GM12878 (cell line): ENCODE measurements at regions not wholly inside any gene's neighbourhood (a gene's known extent, or its start where the extent isn't known, plus 50 kb on each side); places are given as distances from the start of the nearest gene placed in this dataset.

Source experiments
- ATAC-seq: fragments of 200-7000 bp; cut with Tn5 transposase; 3 replicates; pipeline ENCODE4 v1.9.1; 2020; ENCODE audit warnings: mild to moderate bottlenecking, moderate library complexity
- BruUV-seq: library from RNA; stranded (reverse); fragments of 400-500 nt; replicated peaks from 2 replicates; lab custom pipeline; 2021; lab: Mats Ljungman, UMichigan
- CTCF ChIA-PET: fragments of 300-600 bp; sonication (Branson Sonifier 250); formaldehyde crosslinking; extraction: SDS; loops from one replicate; lab custom pipeline; 2021; ENCODE audit warnings: inconsistent platforms; lab: Yijun Ruan, JAX
- POLR2A ChIA-PET: fragments of 350-600 bp; formaldehyde crosslinking; extraction: SDS; loops from one replicate; lab custom pipeline; 2021; ENCODE audit warnings: inconsistent platforms; lab: Charles Lee
- RAD21 ChIA-PET: fragments of 300-600 bp; sonication (Branson Sonifier 250); formaldehyde crosslinking; loops from one replicate; lab custom pipeline; 2023; ENCODE audit warnings: antibody characterized with exemption; ENCODE audit not compliant: unreplicated experiment; lab: Charles Lee
- SMC1A ChIA-PET: fragments of 300-600 bp; sonication (Branson Sonifier 250); formaldehyde crosslinking; loops from one replicate; lab custom pipeline; 2023; ENCODE audit not compliant: unreplicated experiment, uncharacterized antibody; lab: Charles Lee
- DNase-seq: peaks from one replicate; pipeline ENCODE4 v3.0.0-alpha.2; 2011; ENCODE audit warnings: low read depth, low spot score
- FAIRE-seq: peaks from 3 replicates; lab custom pipeline; 2011; peaks lifted over from hg19 to GRCh38; lab: Jason Lieb, UNC
- H2AFZ ChIP-seq: 2 replicates; pipeline ENCODE4 v1.6.0; 2011; ENCODE audit warnings: low read depth, low read length, control low read depth; ENCODE audit not compliant: control insufficient read depth
- H3K27ac ChIP-seq: 2 replicates; pipeline ENCODE4 v1.5.1; 2011; ENCODE audit warnings: control low read depth; ENCODE audit not compliant: control insufficient read depth, insufficient read depth
- H3K27me3 ChIP-seq, 2 experiments: replicated peaks in 1 of 2; 2 replicates each; pipeline versions ENCODE4 v1.6.0 to v1.6.1; 2011; ENCODE audit warnings: low read length in 1 of 2; ENCODE audit not compliant: control insufficient read depth in 2 of 2, insufficient read depth in 2 of 2
- H3K36me3 ChIP-seq, 2 experiments: 2 replicates each; pipeline ENCODE4 v1.5.1; 2011; ENCODE audit warnings: low read length in 1 of 2; ENCODE audit not compliant: control insufficient read depth in 2 of 2, insufficient read depth in 2 of 2
- H3K4me1 ChIP-seq: 2 replicates; pipeline ENCODE4 v1.6.1; 2011; ENCODE audit warnings: mild to moderate bottlenecking, low read length, moderate library complexity, mixed read lengths; ENCODE audit not compliant: control insufficient read depth, insufficient read depth
- H3K4me2 ChIP-seq: 2 replicates; pipeline ENCODE4 v1.6.0; 2011; ENCODE audit warnings: control low read depth; ENCODE audit not compliant: control insufficient read depth, insufficient read depth
- H3K4me3 ChIP-seq: fragments of 200-600 bp; sonication (generic); 2 replicates; pipeline ENCODE4 v1.5.1; 2016
- H3K79me2 ChIP-seq: 2 replicates; pipeline ENCODE4 v1.6.0; 2011; ENCODE audit warnings: low read length; ENCODE audit not compliant: control insufficient read depth, insufficient read depth
- H3K9ac ChIP-seq: 2 replicates; pipeline ENCODE4 v1.8.0; 2011; ENCODE audit warnings: low read length, control low read depth, mixed read lengths; ENCODE audit not compliant: control insufficient read depth, insufficient read depth
- H3K9me3 ChIP-seq: replicated peaks from 3 replicates; pipeline ENCODE4 v1.5.1; 2011; ENCODE audit warnings: mild to moderate bottlenecking, low read length; ENCODE audit not compliant: control insufficient read depth, insufficient read depth
- H4K20me1 ChIP-seq: 2 replicates; pipeline ENCODE4 v1.6.0; 2011; ENCODE audit not compliant: control insufficient read depth, insufficient read depth
- CBFB ChIP-seq: IDR thresholded peaks from 2 replicates; pipeline ENCODE4 v1.6.1; 2016; ENCODE audit warnings: antibody characterized with exemption, low read depth
- CREM ChIP-seq: IDR thresholded peaks from 2 replicates; pipeline ENCODE4 v1.6.1; 2014; ENCODE audit warnings: antibody characterized with exemption, low read depth
- CUX1 ChIP-seq: IDR thresholded peaks from 2 replicates; pipeline ENCODE4 v1.6.1; 2012; ENCODE audit warnings: improper control_type of control experiment, low read depth, low read length; ENCODE audit not compliant: insufficient replicate concordance
- ELK1 ChIP-seq: IDR thresholded peaks from 2 replicates; pipeline ENCODE4 v1.6.1; 2012; ENCODE audit warnings: low read depth, low read length, improper control_type of control experiment
- ETV6 ChIP-seq, 2 experiments: fragments of 450-650 bp in 1 of 2; IDR thresholded peaks in 1 of 2; conservative IDR thresholded peaks in 1 of 2; 2 replicates each; pipeline ENCODE4 v1.6.1; 2014; ENCODE audit warnings: antibody characterized with exemption in 1 of 2, borderline replicate concordance in 1 of 2, low read depth in 1 of 2, mild to moderate bottlenecking in 1 of 2, moderate library complexity in 1 of 2
- KAT2A ChIP-seq: conservative IDR thresholded peaks from 2 replicates; pipeline ENCODE4 v1.6.1; 2011; ENCODE audit warnings: low read depth, low read length; ENCODE audit not compliant: control insufficient read depth
- KDM1A ChIP-seq: fragments of 200-600 bp; sonication (generic); IDR thresholded peaks from 2 replicates; pipeline ENCODE4 v1.6.1; 2016; ENCODE audit warnings: borderline replicate concordance
- MYC ChIP-seq: IDR thresholded peaks from 2 replicates; pipeline ENCODE4 v1.6.1; 2011; ENCODE audit warnings: mild to moderate bottlenecking, low read length, moderate library complexity, inconsistent platforms; ENCODE audit not compliant: insufficient read depth, insufficient replicate concordance, insufficient read length, severe bottlenecking
- NFXL1 ChIP-seq: fragments of 450-650 bp; IDR thresholded peaks from 2 replicates; pipeline ENCODE4 v1.6.1; 2017; ENCODE audit warnings: antibody characterized with exemption, mild to moderate bottlenecking, borderline replicate concordance
- RAD21 ChIP-seq: IDR thresholded peaks from 2 replicates; pipeline ENCODE4 v1.6.1; 2011; ENCODE audit warnings: mild to moderate bottlenecking, low read depth, low read length, moderate library complexity; ENCODE audit not compliant: insufficient read depth
- RBBP5 ChIP-seq: fragments of 200-600 bp; sonication (generic); conservative IDR thresholded peaks from 2 replicates; pipeline ENCODE4 v1.6.1; 2016
- STAT3 ChIP-seq: IDR thresholded peaks from 2 replicates; pipeline ENCODE4 v1.6.1; 2011; ENCODE audit warnings: low read depth, low read length, improper control_type of control experiment
- TCF7 ChIP-seq: IDR thresholded peaks from 2 replicates; pipeline ENCODE4 v1.6.1; 2014; ENCODE audit warnings: antibody characterized with exemption, borderline replicate concordance
- ZBTB33 ChIP-seq: fragments of 450-650 bp; IDR thresholded peaks from 2 replicates; pipeline ENCODE4 v1.6.1; 2017; ENCODE audit warnings: mild to moderate bottlenecking
- ZNF24 ChIP-seq: fragments of 450-650 bp; IDR thresholded peaks from 2 replicates; pipeline ENCODE4 v1.6.1; 2017; ENCODE audit warnings: antibody characterized with exemption, mild to moderate bottlenecking
- ZSCAN29 ChIP-seq: fragments of 450-650 bp; IDR thresholded peaks from 2 replicates; pipeline ENCODE4 v1.6.1; 2017; ENCODE audit warnings: mild to moderate bottlenecking, moderate library complexity
- WGBS: methylation state at CpG from one replicate; pipeline ENCODE4 v1.1.6; 2016; ENCODE audit warnings: low lambda C conversion rate; ENCODE audit not compliant: insufficient replicate concordance, insufficient coverage; ENCODE audit errors: missing lambda C conversion rate; 5-methylcytosine and 5-hydroxymethylcytosine counted together
- in situ Hi-C: fragments of 300-500 bp; cut with MboI; formaldehyde crosslinking; loops from 9 replicates; pipeline ENCODE4 v1.14.3; 2018; ENCODE audit warnings: mixed read lengths
- intact Hi-C: fragments of 100-400 bp; cut with micrococcal nuclease; formaldehyde crosslinking; loops from one replicate; pipeline ENCODE4 v1.14.2; 2022; ENCODE audit not compliant: unreplicated experiment
- TF ChIP-seq, protein P1 (sequence below): IDR thresholded peaks from 2 replicates; pipeline ENCODE4 v1.6.1; 2011; ENCODE audit warnings: borderline replicate concordance, low read depth, mild to moderate bottlenecking, moderate library complexity, mixed read lengths, low read length; ENCODE audit not compliant: insufficient read depth; ENCODE audit errors: extremely low read length

GRCh38 chr22:16699326-16699725 is 106.7 kb upstream of the CCT8L2 start:
- intact Hi-C loops: no loop called here
- RAD21 ChIA-PET: no interaction called here
- TF ChIP-seq CREM (no peak), STAT3 (no peak), CBFB (no peak), MYC (no peak), TCF7 (no peak), ETV6 (conservative IDR thresholded peaks at IDR 0.05 in 1 of 2, IDR thresholded peaks at IDR 0.05 in 1 of 2; ENCODE audit: borderline replicate concordance in 1 of 2, low read depth in 1 of 2) (no peak), KAT2A (no peak), ZNF24 (no peak), ELK1 (no peak), RBBP5 (no peak), RAD21 (no peak), CUX1 (no peak), ZSCAN29 (no peak), ZBTB33 (no peak), NFXL1 (no peak), KDM1A (no peak)
- TF ChIP-seq, protein P1, sequence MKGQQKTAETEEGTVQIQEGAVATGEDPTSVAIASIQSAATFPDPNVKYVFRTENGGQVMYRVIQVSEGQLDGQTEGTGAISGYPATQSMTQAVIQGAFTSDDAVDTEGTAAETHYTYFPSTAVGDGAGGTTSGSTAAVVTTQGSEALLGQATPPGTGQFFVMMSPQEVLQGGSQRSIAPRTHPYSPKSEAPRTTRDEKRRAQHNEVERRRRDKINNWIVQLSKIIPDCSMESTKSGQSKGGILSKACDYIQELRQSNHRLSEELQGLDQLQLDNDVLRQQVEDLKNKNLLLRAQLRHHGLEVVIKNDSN: no peak

More at GRCh38 chr22:16699326-16699725, 106.7 kb upstream of the CCT8L2 start:
- no TSS peak for BruUV-seq
- Histone ChIP-seq H2AFZ (no peak overlapping the region), H3K4me3 (no peak overlapping the region), H3K4me1 (no peaks in the 10 kb centered on the region), H4K20me1 (no peaks in the 10 kb centered on the region), H3K9me3 (no peaks in the 10 kb centered on the region), H3K9ac (no peak overlapping the region), H3K79me2 (no peaks in the 10 kb centered on the region), H3K27ac (no peak overlapping the region), H3K27me3 (no peaks in the 10 kb centered on the region), H3K4me2 (no peak overlapping the region), H3K36me3 (no peaks in the 10 kb centered on the region)
- ChIA-PET SMC1A (no interaction called here), POLR2A (no interaction called here), CTCF (no interaction called here)
- FAIRE-seq: no peak
- 7% methylated on average over 5 of the region's 5 CpGs for WGBS
- no peak for DNase-seq
- in situ Hi-C loops: no loop called here
- ATAC-seq: no peak
